Naive B cell (primary cell): ENCODE measurements at regions not wholly inside any gene's neighbourhood (a gene's known extent, or its start where the extent isn't known, plus 50 kb on each side); places are given as distances from the start of the nearest gene placed in this dataset.

Experiments
- ATAC-seq, 2 donors: fragments of 150-1000 bp; cut with Tn5 transposase; 2 replicates each; pipeline ENCODE4 v1.10.0; 2021; ENCODE audit warnings: low read depth in 2 of 2, mild to moderate bottlenecking in 2 of 2, moderate library complexity in 2 of 2
- DNase-seq: peaks from one replicate; pipeline ENCODE4 v3.0.0; 2022
- H3K27ac Mint-ChIP-seq, 6 donors: one replicate each; pipeline ENCODE4 v1.8.0; 2020 to 2022; ENCODE audit warnings: mild to moderate bottlenecking in 6 of 6, mixed read lengths in 6 of 6, moderate library complexity in 5 of 6, inconsistent platforms in 2 of 6
- H3K27me3 Mint-ChIP-seq, 3 donors: one replicate each; pipeline ENCODE4 v1.8.0; 2021 to 2022; ENCODE audit warnings: mixed read lengths in 3 of 3, mild to moderate bottlenecking in 1 of 3
- H3K36me3 Mint-ChIP-seq, 2 donors: one replicate each; pipeline ENCODE4 v1.8.0; 2020 to 2022; ENCODE audit warnings: mixed read lengths in 2 of 2, inconsistent platforms in 1 of 2, mild to moderate bottlenecking in 1 of 2
- H3K4me1 Mint-ChIP-seq, 3 donors: one replicate each; pipeline ENCODE4 v1.8.0; 2020 to 2022; ENCODE audit warnings: mixed read lengths in 3 of 3, inconsistent platforms in 1 of 3, mild to moderate bottlenecking in 1 of 3, moderate library complexity in 1 of 3
- H3K4me3 Mint-ChIP-seq, 8 donors: one replicate each; pipeline ENCODE4 v1.8.0; 2020 to 2022; ENCODE audit warnings: mild to moderate bottlenecking in 8 of 8, mixed read lengths in 8 of 8, moderate library complexity in 8 of 8, inconsistent platforms in 2 of 8
- H3K9me3 Mint-ChIP-seq, 7 donors: one replicate each; pipeline ENCODE4 v1.8.0; 2020 to 2022; ENCODE audit warnings: mixed read lengths in 7 of 7, mild to moderate bottlenecking in 5 of 7, inconsistent platforms in 2 of 7, moderate library complexity in 1 of 7

DNA sequence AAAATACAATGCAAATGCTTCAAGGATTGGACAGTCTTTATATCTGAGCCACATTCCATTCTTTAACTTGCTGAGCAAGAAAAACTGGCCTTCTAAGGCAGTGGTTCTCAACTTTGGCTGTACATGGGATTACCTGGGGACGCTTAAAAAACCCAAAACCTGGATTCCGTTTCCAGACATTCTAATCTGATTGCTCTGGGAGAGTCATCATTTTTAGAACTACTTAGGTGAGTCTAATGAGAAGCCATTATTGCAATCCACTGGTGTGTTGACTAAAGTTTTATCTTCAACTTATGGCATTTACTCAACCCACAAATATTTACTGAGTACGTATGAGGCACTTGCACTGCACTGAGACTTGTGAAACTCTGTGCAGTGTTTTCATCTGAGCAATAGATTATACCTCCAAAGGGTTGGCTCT lies 195.7 kb upstream of the ATP11B start:
- DNase-seq (no peak), ATAC-seq (no peak)
- Mint-ChIP-seq H3K27me3 (peaks cover 0 to 13% (median 4%) of the 10 kb centered on the region in 3 donors), H3K4me3 (no peak overlapping the region), H3K4me1 (no peaks in the 10 kb centered on the region), H3K36me3 (no peaks in the 10 kb centered on the region), H3K27ac (no peak overlapping the region), H3K9me3 (peaks cover 0 to 1% (median 0%) of the 10 kb centered on the region in 7 donors)

DNA sequence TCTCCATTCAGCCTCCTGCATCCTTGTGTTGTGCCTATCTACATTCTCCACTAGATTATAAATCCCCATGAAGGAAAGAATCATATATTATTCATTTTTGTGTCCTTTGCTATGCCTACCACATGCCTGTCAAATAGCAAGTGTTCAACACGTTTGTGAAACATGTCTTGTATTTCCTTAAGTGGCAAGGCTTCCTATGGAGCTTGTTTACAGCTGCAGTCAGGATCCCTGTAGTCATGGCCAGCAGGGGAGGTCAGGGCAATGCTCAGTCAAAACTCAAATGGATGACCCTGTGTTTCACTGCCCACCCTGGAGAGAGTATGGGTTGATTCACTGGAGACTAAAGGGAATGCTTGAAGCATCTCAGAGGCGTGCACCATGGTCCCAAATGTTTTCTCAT lies 191.7 kb upstream of the ATP11B start:
- ATAC-seq (no peak), DNase-seq (no peak)
- H3K27ac Mint-ChIP-seq: no peak overlapping the region
- peaks cover 0 to 2% (median 0%) of the 10 kb centered on the region in 7 donors for H3K9me3 Mint-ChIP-seq
- H3K36me3 Mint-ChIP-seq: no peaks in the 10 kb centered on the region
- peaks cover 0 to 14% (median 4%) of the 10 kb centered on the region in 3 donors for H3K27me3 Mint-ChIP-seq
- H3K4me1 Mint-ChIP-seq: no peaks in the 10 kb centered on the region
- H3K4me3 Mint-ChIP-seq: no peak overlapping the region

DNA sequence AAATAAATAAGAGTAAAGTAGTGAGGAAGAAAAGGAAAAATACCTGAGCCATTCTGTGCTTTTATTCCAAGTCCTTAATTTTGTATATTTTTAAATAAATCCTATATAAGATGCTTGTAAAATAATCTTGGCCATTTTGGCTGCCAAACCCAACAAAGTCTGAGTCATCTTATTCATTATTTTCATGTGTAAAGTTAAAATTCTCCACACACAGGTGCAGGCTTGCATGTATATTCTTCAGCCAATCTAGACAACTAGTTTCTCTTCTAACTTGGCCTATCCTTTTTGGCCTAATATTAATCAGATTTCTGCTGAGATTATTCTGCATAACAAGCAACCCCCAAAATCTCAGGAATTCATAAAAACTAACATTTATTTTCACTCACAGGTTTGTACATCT lies 189.8 kb upstream of the ATP11B start:
- H3K36me3 Mint-ChIP-seq: no peaks in the 10 kb centered on the region
- H3K4me3 Mint-ChIP-seq: no peak overlapping the region
- H3K27ac Mint-ChIP-seq: no peak overlapping the region
- peaks cover 0 to 2% (median 0%) of the 10 kb centered on the region in 7 donors for H3K9me3 Mint-ChIP-seq
- H3K4me1 Mint-ChIP-seq: no peaks in the 10 kb centered on the region
- ATAC-seq: no peak
- no peak for DNase-seq
- H3K27me3 Mint-ChIP-seq: peaks cover 0 to 14% (median 7%) of the 10 kb centered on the region in 3 donors

DNA sequence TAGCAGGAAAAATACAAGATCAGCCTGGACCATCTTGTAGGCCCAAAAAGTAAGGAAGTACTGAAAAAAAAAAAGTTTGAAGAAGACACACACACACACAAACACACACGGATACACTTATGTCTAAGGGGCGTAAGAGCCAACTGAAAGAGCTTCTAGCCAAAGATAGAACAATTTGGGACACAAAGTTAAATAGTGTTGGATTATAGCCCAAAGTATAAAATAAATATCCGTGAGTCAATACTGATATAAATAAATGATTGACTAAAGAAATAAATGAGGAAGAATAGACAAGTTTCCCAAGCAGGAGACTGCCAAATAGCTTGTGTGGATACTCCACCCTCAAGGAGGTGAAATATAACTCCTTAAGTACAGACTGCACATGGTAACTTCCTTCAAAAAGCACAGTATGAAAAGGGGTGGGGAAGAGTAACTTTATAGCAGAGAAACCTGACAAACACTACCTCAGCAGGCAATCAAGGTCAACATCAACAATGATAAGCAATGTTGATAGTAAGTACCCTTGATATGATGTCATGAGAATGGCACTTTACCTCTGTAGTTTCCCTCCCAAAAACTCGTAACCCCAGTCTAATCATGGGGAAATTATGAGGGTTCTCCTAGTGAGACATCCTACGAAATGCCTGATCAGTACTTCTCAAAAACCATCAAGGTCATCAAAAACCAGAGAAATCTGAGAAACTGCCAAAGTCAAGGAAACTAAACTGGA lies 187.3 kb upstream of the ATP11B start:
- ATAC-seq (no peak), DNase-seq (no peak)
- Mint-ChIP-seq H3K36me3 (no peaks in the 10 kb centered on the region), H3K27me3 (peaks cover 0 to 14% (median 3%) of the 10 kb centered on the region in 3 donors), H3K27ac (no peak overlapping the region), H3K4me3 (no peak overlapping the region), H3K4me1 (no peaks in the 10 kb centered on the region), H3K9me3 (peaks cover 0 to 2% (median 0%) of the 10 kb centered on the region in 7 donors)

DNA sequence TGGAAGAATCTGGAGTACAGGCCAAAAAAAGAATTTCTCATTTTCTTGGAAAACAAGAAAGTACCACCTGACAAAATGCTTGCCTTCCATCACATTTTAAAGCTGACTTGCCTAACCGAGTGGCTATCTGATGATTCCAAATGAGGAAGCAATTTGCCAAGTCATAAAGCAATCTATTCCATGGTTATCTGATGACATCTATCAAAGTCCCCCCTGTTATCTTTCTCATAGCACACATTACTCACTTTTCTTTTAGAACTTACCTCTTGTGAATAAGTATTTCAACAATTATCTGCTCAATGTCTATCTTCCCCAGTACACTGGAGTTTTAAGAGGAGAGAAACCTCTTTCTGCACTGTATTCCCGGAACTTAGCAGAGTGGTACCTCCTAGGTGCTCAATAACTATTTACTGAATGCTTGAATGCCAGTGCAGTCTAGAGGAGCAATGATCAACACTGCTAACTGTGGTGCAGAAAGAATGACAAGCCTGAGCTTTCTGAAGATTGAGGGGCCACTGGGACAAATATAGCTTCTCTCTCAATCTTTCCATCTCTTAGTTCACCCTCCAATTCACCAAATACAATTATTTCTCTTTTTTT lies 186.3 kb upstream of the ATP11B start:
- no peak for DNase-seq
- Mint-ChIP-seq H3K4me3 (no peak overlapping the region), H3K9me3 (peaks cover 0 to 2% (median 0%) of the 10 kb centered on the region in 7 donors), H3K27me3 (peaks cover 0 to 8% (median 3%) of the 10 kb centered on the region in 3 donors), H3K27ac (no peak overlapping the region), H3K4me1 (no peaks in the 10 kb centered on the region), H3K36me3 (no peaks in the 10 kb centered on the region)
- ATAC-seq: no peak

DNA sequence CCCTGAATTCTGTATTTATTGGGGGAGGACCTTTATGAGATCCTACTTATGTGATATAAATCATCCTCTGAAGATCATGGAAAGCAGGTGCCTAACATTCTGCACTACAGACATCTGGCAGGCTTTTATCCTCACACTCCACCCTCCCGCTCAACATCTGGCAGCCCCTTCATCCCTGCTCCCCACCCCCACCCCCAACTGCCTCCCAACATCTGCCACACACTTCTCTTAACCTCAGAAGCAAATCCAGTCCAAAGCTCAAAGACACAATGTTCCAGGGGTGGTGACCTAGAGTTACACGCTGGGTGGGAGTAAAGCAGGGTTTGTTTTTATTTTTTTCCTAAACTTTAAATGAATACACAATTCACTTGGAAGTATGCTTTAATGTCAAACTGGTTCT lies 184.5 kb upstream of the ATP11B start:
- no peaks in the 10 kb centered on the region for H3K9me3 Mint-ChIP-seq
- H3K36me3 Mint-ChIP-seq: no peaks in the 10 kb centered on the region
- no peak for DNase-seq
- H3K4me1 Mint-ChIP-seq: no peaks in the 10 kb centered on the region
- ATAC-seq: no peak
- H3K27me3 Mint-ChIP-seq: peaks cover 0 to 9% (median 7%) of the 10 kb centered on the region in 3 donors
- H3K27ac Mint-ChIP-seq: no peak overlapping the region
- H3K4me3 Mint-ChIP-seq: no peak overlapping the region

DNA sequence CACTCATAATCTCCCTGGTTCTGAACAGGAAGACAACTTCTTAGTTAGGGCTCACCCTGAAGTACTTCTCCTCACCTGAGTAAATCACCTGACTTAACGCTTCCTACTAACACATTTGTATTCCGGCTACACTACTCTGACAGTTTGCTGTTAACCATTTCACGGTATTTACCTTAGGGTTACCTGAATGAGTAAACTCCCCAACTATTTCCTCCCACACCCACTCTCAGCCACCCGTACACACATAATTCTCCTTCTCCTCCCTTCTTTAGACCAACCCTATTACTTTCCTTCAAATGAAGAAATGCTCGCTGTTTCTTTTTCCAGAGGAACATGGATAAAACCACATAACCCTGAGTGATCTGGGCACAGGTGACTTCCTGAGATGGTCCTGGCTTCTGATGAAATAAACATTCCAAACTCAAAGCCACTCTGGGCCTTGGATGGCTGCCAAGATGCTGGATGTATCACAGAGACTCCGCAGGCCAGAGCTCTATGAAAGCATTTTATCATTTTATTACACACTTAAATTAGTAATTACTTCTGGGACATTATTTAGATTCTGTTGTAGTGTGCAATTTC lies 183.6 kb upstream of the ATP11B start:
- H3K36me3 Mint-ChIP-seq: no peaks in the 10 kb centered on the region

DNA sequence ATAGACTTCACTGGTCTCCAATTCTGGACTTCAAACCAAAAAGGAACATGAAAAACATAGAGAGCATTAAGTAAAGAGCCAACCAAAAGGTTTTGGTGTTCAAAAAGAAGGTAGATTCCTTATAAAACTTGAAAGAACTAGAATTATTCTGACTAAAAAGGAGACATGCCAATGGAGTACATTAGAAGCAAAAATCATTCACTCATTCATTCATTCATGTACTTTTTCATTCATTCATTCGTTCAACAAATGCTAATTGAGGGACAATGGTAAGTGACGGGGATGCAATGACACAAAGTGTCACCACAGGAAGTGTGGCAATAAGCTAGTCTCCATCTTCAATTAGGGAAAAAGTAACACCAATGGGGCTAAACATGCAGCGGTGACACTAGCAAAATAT lies 181.0 kb upstream of the ATP11B start:
- Mint-ChIP-seq H3K27ac (no peak overlapping the region), H3K36me3 (no peaks in the 10 kb centered on the region), H3K9me3 (no peaks in the 10 kb centered on the region), H3K4me3 (no peak overlapping the region), H3K4me1 (no peaks in the 10 kb centered on the region), H3K27me3 (peaks cover 0 to 21% (median 13%) of the 10 kb centered on the region in 3 donors)
- no peak for ATAC-seq
- DNase-seq: no peak

More for the DNA sequence above, 183.6 kb upstream of the ATP11B start:
- ATAC-seq (no peak), DNase-seq (no peak)
- peaks cover 0 to 14% (median 0%) of the 10 kb centered on the region in 3 donors for H3K27me3 Mint-ChIP-seq
- H3K9me3 Mint-ChIP-seq: no peaks in the 10 kb centered on the region
- no peaks in the 10 kb centered on the region for H3K4me1 Mint-ChIP-seq
- H3K27ac Mint-ChIP-seq: no peak overlapping the region
- no peak overlapping the region for H3K4me3 Mint-ChIP-seq

DNA sequence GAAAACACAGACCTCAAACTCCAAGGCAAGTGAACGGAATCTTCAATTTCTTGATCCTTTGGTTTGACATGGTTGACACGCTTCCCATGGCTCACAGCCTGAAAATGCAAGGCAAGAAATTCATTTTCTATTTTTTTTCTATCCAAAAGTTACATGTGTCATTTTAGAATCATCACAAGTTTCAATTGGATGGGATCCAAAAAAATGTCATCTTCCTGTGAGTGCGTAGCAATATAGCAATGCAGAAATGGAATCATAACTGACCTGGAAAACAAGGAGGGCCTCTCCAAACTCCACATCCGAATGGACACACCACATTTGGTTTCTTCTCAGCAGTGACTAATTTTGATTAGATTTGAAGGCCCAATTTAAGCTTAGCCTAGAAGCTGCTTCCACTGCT lies 175.8 kb upstream of the ATP11B start:
- H3K9me3 Mint-ChIP-seq: no peaks in the 10 kb centered on the region
- no peaks in the 10 kb centered on the region for H3K4me1 Mint-ChIP-seq
- no peaks in the 10 kb centered on the region for H3K36me3 Mint-ChIP-seq
- H3K27me3 Mint-ChIP-seq: peaks cover 0 to 40% (median 25%) of the 10 kb centered on the region in 3 donors
- DNase-seq: no peak
- no peak overlapping the region for H3K4me3 Mint-ChIP-seq
- no peak overlapping the region for H3K27ac Mint-ChIP-seq
- no peak for ATAC-seq

DNA sequence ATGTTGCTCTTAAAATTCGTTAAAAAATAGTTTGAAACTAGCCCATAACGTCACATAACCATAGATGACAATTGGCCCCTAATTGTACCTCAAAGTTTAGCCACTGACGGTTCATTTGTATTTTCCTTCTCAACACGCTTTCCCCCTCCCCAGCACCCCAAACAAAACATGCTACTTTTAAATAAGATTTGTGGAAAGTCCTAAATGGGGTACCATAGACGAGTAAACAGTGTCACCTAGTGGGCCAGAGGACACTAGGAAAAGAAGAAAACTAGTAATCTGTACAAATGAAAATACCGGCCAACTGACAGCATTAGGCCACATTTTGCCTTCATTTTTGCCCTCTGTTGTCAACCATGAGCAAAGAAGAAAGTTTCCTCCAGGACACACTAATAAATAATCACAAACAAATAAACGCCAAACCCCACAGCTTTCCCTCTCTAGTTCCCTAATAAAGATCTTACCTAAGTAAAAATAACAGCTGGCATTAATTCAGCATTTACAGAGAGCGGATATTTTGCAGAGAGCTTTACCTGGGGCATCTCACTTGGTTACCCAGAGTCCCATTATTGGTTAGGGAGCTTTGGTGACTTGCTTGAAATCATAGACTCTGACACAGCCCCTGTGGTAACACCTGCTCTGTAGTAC lies 175.1 kb upstream of the ATP11B start:
- ATAC-seq (no peak), DNase-seq (no peak)
- peaks cover 0 to 40% (median 24%) of the 10 kb centered on the region in 3 donors for H3K27me3 Mint-ChIP-seq
- no peaks in the 10 kb centered on the region for H3K36me3 Mint-ChIP-seq
- no peaks in the 10 kb centered on the region for H3K9me3 Mint-ChIP-seq
- peak overlapping the region in 1 of 6 donors; percentile 15 for H3K27ac Mint-ChIP-seq
- H3K4me3 Mint-ChIP-seq: no peak overlapping the region
- H3K4me1 Mint-ChIP-seq: no peaks in the 10 kb centered on the region

DNA sequence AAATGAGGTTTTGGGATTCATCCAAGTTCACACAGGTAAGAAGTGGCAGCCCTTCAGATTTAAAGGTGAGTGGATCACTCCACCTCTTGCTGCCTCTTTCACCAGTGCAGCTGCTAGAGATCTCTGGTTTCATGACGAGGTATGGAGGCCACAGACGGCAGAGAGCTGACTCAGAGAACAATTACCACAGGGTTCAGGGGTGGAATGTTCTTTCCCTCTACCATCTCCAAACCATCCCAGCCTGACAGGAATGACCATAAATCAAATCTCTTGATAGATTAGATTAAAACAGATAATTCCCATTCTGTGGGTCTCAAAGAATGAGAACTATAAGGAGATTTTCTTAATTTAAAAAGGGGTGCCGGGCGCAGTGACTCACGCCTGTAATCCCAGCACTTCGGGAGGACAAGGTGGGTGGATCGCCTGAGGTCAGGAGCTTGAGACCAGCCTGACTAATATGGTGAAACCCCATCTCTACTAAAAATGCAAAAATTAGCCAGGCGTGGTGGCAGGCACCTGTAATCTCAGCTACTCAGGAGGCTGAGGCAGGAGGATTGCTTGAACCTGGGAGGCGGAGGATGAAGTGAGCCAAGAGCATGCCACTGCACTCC lies 174.2 kb upstream of the ATP11B start:
- Mint-ChIP-seq H3K27ac (no peak overlapping the region), H3K4me1 (no peaks in the 10 kb centered on the region), H3K36me3 (no peaks in the 10 kb centered on the region), H3K9me3 (no peaks in the 10 kb centered on the region), H3K4me3 (no peak overlapping the region), H3K27me3 (peaks cover 0 to 40% (median 16%) of the 10 kb centered on the region in 3 donors)
- ATAC-seq (no peak), DNase-seq (no peak)

DNA sequence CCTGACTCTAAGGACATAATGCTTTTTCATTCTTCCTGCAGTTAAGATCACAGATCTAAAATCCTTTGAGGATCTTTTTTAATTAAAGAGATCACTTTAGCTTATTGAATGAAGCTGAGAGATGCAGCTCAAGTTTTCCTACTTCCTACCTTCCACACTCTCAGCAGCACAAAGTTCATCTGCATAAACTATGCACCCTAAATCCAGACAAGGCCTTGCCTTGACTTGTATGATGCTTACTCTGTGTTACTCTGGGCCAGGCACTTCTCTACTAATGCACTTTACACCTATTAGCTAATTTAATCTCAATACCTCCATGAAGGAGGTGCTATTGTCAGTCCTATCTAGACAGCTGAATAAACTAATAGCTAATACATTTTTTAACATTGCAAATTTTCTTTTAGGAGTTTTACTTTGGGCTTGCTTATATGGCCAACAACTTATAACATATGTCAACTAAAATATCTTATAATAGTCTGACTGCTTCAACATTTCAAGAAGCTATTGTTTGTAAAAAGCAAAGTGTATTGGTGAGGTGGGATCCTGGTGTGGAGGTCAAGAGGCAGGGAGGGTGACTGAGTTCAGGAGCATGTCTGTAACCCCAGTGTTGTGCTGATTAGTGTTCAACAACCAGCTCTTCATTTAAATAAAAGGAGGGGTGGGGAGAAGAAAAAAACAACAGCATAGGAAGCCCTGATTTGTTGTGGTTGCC lies 172.4 kb upstream of the ATP11B start:
- Mint-ChIP-seq H3K4me3 (no peak overlapping the region), H3K27ac (no peak overlapping the region), H3K27me3 (peaks cover 11 to 38% (median 16%) of the 10 kb centered on the region in 3 donors), H3K36me3 (no peaks in the 10 kb centered on the region), H3K9me3 (no peaks in the 10 kb centered on the region), H3K4me1 (no peaks in the 10 kb centered on the region)
- DNase-seq (no peak), ATAC-seq (no peak)
